MM.1S (cell line): ENCODE measurements at regions not wholly inside any gene's neighbourhood (a gene's known extent, or its start where the extent isn't known, plus 50 kb on each side); places are given as distances from the start of the nearest gene placed in this dataset.

Experiments used
- DNase-seq: peaks from one replicate; pipeline ENCODE4 v3.0.0-alpha.2; 2015
- H2AFZ ChIP-seq: fragments of 300-600 bp; sonication (generic); 2 replicates; pipeline ENCODE4 v1.6.0; 2016; ENCODE audit warnings: antibody characterized with exemption, low read length
- H3F3A ChIP-seq: fragments of 300-600 bp; sonication (generic); 2 replicates; pipeline ENCODE4 v1.6.1; 2016; ENCODE audit warnings: mild to moderate bottlenecking, antibody characterized with exemption, low read length, moderate library complexity, mixed read lengths; ENCODE audit not compliant: insufficient read depth
- H3K27ac ChIP-seq: fragments of 300-600 bp; sonication (generic); 2 replicates; pipeline ENCODE4 v1.5.1; 2016; ENCODE audit warnings: mild to moderate bottlenecking, low read length
- H3K27me3 ChIP-seq: fragments of 300-600 bp; sonication (generic); replicated peaks from 2 replicates; pipeline ENCODE4 v1.6.0; 2016; ENCODE audit warnings: low read length; ENCODE audit not compliant: insufficient read depth
- H3K36me3 ChIP-seq: fragments of 300-600 bp; sonication (generic); replicated peaks from 2 replicates; pipeline ENCODE4 v1.6.1; 2016; ENCODE audit warnings: mild to moderate bottlenecking, low read length, mixed read lengths; ENCODE audit not compliant: insufficient read depth
- H3K4me1 ChIP-seq: fragments of 300-600 bp; sonication (generic); 2 replicates; pipeline ENCODE4 v1.6.1; 2016; ENCODE audit warnings: low read length, mixed read lengths
- H3K4me2 ChIP-seq: fragments of 300-600 bp; sonication (generic); 2 replicates; pipeline ENCODE4 v1.6.0; 2016; ENCODE audit warnings: low read depth, low read length
- H3K4me3 ChIP-seq: fragments of 300-600 bp; sonication (generic); 2 replicates; pipeline ENCODE4 v1.5.1; 2016; ENCODE audit warnings: low read length, mixed read lengths
- H3K79me2 ChIP-seq: fragments of 300-600 bp; sonication (generic); 2 replicates; pipeline ENCODE4 v1.6.1; 2016; ENCODE audit warnings: mixed run types, low read length, mixed read lengths
- H3K9ac ChIP-seq: fragments of 300-600 bp; sonication (generic); 2 replicates; pipeline ENCODE4 v1.6.1; 2016; ENCODE audit warnings: low read length, mixed read lengths
- H3K9me2 ChIP-seq: fragments of 300-600 bp; sonication (generic); replicated peaks from 2 replicates; pipeline ENCODE4 v1.6.1; 2016; ENCODE audit warnings: mild to moderate bottlenecking, low read length, mixed read lengths; ENCODE audit not compliant: insufficient read depth
- H3K9me3 ChIP-seq: fragments of 300-600 bp; sonication (generic); replicated peaks from 2 replicates; pipeline ENCODE4 v1.6.1; 2016; ENCODE audit warnings: mild to moderate bottlenecking, low read length, mixed read lengths; ENCODE audit not compliant: insufficient read depth
- H4K20me1 ChIP-seq: fragments of 300-600 bp; sonication (generic); 2 replicates; pipeline ENCODE4 v1.6.1; 2016; ENCODE audit warnings: mild to moderate bottlenecking, low read length, moderate library complexity, mixed read lengths; ENCODE audit not compliant: insufficient read depth
- EZH2 ChIP-seq: fragments of 300-600 bp; sonication (generic); optimal IDR thresholded peaks from 2 replicates; pipeline ENCODE3; 2017; ENCODE audit warnings: low read depth, mild to moderate bottlenecking, antibody characterized with exemption, low read length, mixed read lengths
- EZH2phosphoT487 ChIP-seq: fragments of 300-600 bp; sonication (generic); IDR thresholded peaks from 2 replicates; pipeline ENCODE4 v1.6.1; 2018; ENCODE audit warnings: antibody characterized with exemption, low read length
- TF ChIP-seq, protein P1 (sequence below): fragments of 300-600 bp; sonication (generic); IDR thresholded peaks from 2 replicates; pipeline ENCODE4 v1.5.1; 2016; ENCODE audit warnings: antibody characterized with exemption, low read length, mixed read lengths

DNA sequence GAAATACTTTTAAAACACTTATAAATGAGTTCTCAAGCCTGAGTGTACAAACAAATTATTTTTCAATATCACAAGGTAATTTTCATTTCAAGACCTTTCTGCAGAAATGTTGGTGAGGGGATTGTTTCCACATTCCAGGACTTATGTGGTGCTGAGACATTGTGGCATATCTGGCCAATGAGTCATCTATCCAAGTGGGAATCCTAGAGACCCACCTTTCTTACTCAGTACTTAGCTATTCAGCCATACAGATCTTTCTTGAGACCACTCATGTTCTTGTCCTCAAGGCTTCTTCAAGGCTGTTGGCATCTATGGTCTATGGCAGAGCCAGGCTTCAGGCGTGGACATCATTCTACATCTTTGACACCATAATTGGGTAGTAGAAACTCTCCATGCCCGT lies 225.4 kb downstream of the DKK1 start:
- Histone ChIP-seq H3K36me3 (no peaks in the 10 kb centered on the region), H3K9me3 (no peaks in the 10 kb centered on the region), H3K27me3 (no peaks in the 10 kb centered on the region), H3K4me2 (no peak overlapping the region), H3K27ac (no peak overlapping the region), H3K4me3 (no peak overlapping the region), H3K79me2 (no peaks in the 10 kb centered on the region), H4K20me1 (no peaks in the 10 kb centered on the region), H3F3A (no peaks in the 10 kb centered on the region), H3K4me1 (no peaks in the 10 kb centered on the region), H3K9me2 (no peaks in the 10 kb centered on the region), H2AFZ (no peak overlapping the region), H3K9ac (no peak overlapping the region)
- no peak for TF ChIP-seq EZH2
- TF ChIP-seq EZH2phosphoT487: no peak
- TF ChIP-seq, protein P1, sequence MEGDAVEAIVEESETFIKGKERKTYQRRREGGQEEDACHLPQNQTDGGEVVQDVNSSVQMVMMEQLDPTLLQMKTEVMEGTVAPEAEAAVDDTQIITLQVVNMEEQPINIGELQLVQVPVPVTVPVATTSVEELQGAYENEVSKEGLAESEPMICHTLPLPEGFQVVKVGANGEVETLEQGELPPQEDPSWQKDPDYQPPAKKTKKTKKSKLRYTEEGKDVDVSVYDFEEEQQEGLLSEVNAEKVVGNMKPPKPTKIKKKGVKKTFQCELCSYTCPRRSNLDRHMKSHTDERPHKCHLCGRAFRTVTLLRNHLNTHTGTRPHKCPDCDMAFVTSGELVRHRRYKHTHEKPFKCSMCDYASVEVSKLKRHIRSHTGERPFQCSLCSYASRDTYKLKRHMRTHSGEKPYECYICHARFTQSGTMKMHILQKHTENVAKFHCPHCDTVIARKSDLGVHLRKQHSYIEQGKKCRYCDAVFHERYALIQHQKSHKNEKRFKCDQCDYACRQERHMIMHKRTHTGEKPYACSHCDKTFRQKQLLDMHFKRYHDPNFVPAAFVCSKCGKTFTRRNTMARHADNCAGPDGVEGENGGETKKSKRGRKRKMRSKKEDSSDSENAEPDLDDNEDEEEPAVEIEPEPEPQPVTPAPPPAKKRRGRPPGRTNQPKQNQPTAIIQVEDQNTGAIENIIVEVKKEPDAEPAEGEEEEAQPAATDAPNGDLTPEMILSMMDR: no peak
- no peak for DNase-seq

DNA sequence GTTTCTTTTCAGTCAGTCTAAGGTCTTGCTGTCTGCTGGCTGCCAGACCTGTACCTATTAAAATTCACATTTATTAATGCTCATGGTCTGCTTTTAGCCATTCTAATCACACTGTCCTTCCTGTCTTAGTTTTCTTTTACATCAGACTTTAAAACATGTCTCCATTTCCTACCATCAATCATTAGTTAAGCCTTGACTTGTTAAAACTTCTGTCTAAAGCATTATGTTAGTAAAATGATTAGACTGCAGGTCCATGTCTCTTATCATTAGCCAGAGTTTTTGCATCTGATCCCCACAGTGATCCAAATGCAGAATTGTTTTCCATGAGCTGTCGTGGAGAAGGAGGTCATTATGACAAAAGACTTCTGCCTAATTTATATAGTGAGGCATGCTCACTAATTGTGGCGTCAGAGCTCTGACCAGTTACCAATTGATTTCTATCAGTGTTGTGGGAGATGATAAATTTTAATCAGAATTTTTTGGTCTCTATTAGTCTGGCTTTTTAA lies 226.5 kb downstream of the DKK1 start:
- no peak overlapping the region for H3K4me2 ChIP-seq
- H3F3A ChIP-seq: no peaks in the 10 kb centered on the region
- H3K36me3 ChIP-seq: no peaks in the 10 kb centered on the region
- no peaks in the 10 kb centered on the region for H4K20me1 ChIP-seq
- H3K9ac ChIP-seq: no peak overlapping the region
- TF ChIP-seq EZH2: no peak
- TF ChIP-seq, protein P1: no peak
- no peak for TF ChIP-seq EZH2phosphoT487
- H3K9me2 ChIP-seq: no peaks in the 10 kb centered on the region
- H2AFZ ChIP-seq: no peak overlapping the region
- no peaks in the 10 kb centered on the region for H3K9me3 ChIP-seq
- no peak overlapping the region for H3K27ac ChIP-seq
- H3K4me3 ChIP-seq: no peak overlapping the region
- H3K79me2 ChIP-seq: no peaks in the 10 kb centered on the region
- H3K4me1 ChIP-seq: no peaks in the 10 kb centered on the region
- no peak for DNase-seq
- H3K27me3 ChIP-seq: no peaks in the 10 kb centered on the region

DNA sequence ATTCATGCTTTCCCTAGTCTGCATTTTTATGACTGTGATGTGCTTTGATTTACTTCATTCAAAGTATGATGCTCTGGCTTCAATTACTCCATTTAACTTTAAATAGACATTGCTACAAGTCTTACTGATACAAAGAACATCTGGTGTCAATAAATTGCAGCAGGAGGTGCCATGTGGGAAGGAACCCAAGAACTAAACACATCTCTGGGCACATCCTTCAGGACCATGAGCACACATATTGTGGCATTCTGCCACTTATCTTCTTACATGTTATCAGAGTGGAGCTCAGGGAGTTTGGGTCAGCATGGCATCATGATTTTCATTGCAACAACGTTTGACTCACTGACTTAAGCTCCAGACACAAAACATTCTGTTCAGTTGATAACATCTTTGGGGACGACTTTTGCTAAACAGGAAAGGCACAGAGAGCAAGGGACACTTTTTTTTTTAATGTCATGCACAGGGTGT lies 227.0 kb downstream of the DKK1 start:
- no peaks in the 10 kb centered on the region for H3K27me3 ChIP-seq
- H3K9me3 ChIP-seq: no peaks in the 10 kb centered on the region
- TF ChIP-seq EZH2phosphoT487 (no peak), EZH2 (no peak)
- TF ChIP-seq, protein P1: no peak
- H3K4me1 ChIP-seq: no peaks in the 10 kb centered on the region
- H3K27ac ChIP-seq: no peak overlapping the region
- H3K36me3 ChIP-seq: no peaks in the 10 kb centered on the region
- no peak overlapping the region for H3K4me2 ChIP-seq
- no peak overlapping the region for H2AFZ ChIP-seq
- H3K9ac ChIP-seq: no peak overlapping the region
- H3K9me2 ChIP-seq: no peaks in the 10 kb centered on the region
- no peak for DNase-seq
- H4K20me1 ChIP-seq: no peaks in the 10 kb centered on the region
- no peaks in the 10 kb centered on the region for H3K79me2 ChIP-seq
- H3F3A ChIP-seq: no peaks in the 10 kb centered on the region
- H3K4me3 ChIP-seq: no peak overlapping the region
